ENCODE measurements at regions not wholly inside any gene's neighbourhood (a gene's known extent, or its start where the extent isn't known, plus 50 kb on each side); places are given as distances from the start of the nearest gene placed in this dataset.
A peak's percentile ranks its signal among the peaks of the same experiment; 100 is the strongest.

DNA sequence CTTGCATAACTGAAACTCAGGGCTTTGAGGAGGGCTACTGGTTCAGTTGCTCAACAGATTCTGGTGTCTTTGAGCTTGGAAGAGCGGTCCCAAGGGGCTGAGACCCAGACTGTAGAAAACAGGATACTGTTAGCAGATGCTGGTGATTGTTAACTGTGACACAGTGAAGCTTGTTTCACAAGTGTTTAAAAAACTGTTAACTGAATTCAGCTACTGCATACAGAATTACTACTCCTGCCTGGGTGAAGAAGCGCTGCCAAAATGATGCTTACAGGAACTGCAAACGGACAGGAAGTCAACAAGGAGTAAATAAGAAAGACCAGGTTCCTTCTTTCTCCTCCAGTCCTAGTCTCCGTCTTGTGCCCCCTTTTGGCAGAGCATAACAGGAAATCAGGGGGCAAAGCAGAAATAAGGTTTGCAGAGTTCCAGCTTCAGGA, 195.3 kb upstream of the USP25 start:
- peak overlapping the region; percentile 35 for H3K27ac ChIP-seq (replicated peaks)
- H3K27me3 ChIP-seq (ENCODE audit: insufficient read depth, poor library complexity, severe bottlenecking): no peaks in the 10 kb centered on the region
- peak; percentile 26; the same call in 1 of the 2 replicates for TF ChIP-seq SPI1 (IDR thresholded peaks at IDR 0.05; ENCODE audit: borderline replicate concordance, low read depth)
- TF ChIP-seq POLR2AphosphoS5 (IDR thresholded peaks at IDR 0.05; ENCODE audit: low read depth): no peak
- no peak for TF ChIP-seq GABPA (IDR thresholded peaks at IDR 0.05; ENCODE audit: low read depth)
- peak in 1 of 2 experiments; percentile 41 for DNase-seq (ENCODE audit: low read depth in 1 of 2, low spot score in 1 of 2)
- H3K4me3 ChIP-seq (replicated peaks; ENCODE audit: insufficient read depth, low read length): no peak overlapping the region

DNA sequence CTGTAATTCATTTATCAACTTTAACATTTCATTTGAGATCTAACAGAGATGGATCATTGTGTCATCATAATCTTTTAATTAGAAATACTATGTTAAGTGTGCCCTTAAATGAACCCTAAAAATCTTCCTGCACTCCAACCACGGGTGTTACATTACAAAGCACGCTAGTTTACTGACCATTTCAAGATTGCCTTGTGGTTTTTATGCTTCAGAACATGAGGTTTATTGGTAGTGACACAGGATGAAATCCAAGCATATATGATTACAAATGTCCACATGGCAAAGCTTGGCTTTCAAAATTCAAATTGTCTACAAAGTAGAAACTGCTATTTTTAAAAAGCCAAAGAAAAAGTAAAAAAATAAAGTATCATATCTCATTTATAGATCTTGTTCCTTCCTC, 190.4 kb upstream of the USP25 start:
- TF ChIP-seq, protein P1, sequence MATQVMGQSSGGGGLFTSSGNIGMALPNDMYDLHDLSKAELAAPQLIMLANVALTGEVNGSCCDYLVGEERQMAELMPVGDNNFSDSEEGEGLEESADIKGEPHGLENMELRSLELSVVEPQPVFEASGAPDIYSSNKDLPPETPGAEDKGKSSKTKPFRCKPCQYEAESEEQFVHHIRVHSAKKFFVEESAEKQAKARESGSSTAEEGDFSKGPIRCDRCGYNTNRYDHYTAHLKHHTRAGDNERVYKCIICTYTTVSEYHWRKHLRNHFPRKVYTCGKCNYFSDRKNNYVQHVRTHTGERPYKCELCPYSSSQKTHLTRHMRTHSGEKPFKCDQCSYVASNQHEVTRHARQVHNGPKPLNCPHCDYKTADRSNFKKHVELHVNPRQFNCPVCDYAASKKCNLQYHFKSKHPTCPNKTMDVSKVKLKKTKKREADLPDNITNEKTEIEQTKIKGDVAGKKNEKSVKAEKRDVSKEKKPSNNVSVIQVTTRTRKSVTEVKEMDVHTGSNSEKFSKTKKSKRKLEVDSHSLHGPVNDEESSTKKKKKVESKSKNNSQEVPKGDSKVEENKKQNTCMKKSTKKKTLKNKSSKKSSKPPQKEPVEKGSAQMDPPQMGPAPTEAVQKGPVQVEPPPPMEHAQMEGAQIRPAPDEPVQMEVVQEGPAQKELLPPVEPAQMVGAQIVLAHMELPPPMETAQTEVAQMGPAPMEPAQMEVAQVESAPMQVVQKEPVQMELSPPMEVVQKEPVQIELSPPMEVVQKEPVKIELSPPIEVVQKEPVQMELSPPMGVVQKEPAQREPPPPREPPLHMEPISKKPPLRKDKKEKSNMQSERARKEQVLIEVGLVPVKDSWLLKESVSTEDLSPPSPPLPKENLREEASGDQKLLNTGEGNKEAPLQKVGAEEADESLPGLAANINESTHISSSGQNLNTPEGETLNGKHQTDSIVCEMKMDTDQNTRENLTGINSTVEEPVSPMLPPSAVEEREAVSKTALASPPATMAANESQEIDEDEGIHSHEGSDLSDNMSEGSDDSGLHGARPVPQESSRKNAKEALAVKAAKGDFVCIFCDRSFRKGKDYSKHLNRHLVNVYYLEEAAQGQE (IDR thresholded peaks at IDR 0.05; ENCODE audit: insufficient replicate concordance, low read depth): no peak
- TF ChIP-seq POLR2AphosphoS5 (IDR thresholded peaks at IDR 0.05; ENCODE audit: low read depth): no peak
- no peak for TF ChIP-seq GABPA (IDR thresholded peaks at IDR 0.05; ENCODE audit: low read depth)
- no peak for DNase-seq (ENCODE audit: low read depth in 1 of 2, low spot score in 1 of 2)
- Histone ChIP-seq H3K27ac (replicated peaks) (no peak overlapping the region), H3K4me3 (replicated peaks; ENCODE audit: insufficient read depth, low read length) (no peak overlapping the region), H3K27me3 (ENCODE audit: insufficient read depth, poor library complexity, severe bottlenecking) (no peaks in the 10 kb centered on the region)

DNA sequence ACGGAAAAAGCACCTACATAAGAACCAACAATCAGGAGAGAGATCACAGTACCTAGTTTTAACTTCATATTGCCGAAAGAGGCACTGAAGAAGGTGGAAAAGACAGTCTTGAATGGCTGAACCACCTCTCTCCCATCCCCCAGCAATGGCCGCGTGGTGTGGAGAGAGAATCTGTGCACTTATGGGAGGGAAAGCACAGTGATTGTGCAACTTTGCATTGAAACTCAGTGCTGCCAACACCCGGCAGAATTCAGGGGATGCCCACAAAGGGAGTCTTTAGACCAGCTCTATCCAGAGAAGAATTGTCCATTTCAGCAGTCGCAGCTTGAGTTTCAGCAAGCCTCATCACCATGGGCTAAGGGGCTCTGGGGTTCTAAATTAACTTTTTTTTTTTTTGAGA, 186.3 kb upstream of the USP25 start:
- DNase-seq (ENCODE audit: low read depth in 1 of 2, low spot score in 1 of 2): no peak

DNA sequence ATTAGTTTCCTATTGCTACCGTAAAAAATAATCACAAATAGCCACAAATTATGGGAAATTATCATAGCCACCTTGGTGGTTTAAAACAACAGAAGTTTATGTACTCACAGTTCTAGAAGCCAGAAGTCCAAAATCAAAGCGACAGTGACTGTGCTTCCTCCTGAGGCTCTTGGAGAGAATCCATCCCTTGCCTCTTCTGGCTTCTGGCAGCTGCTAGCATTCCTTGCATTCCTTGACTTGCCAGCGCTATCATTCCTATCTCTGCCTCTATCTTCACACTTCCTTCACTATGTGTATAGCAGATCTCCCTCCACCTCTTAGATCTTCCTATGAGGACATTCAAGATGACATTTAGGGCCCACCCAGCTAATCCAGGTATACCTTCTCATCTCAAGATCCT, 180.1 kb upstream of the USP25 start:
- Histone ChIP-seq H3K4me3 (replicated peaks; ENCODE audit: insufficient read depth, low read length) (no peak overlapping the region), H3K27me3 (ENCODE audit: insufficient read depth, poor library complexity, severe bottlenecking) (peaks cover 4% of the 10 kb centered on the region), H3K27ac (replicated peaks) (no peak overlapping the region)
- no peak for DNase-seq (ENCODE audit: low read depth in 1 of 2, low spot score in 1 of 2)
- no peak for TF ChIP-seq POLR2AphosphoS5 (IDR thresholded peaks at IDR 0.05; ENCODE audit: low read depth)
- no peak for TF ChIP-seq SPI1 (IDR thresholded peaks at IDR 0.05; ENCODE audit: borderline replicate concordance, low read depth)
- TF ChIP-seq, protein P2, sequence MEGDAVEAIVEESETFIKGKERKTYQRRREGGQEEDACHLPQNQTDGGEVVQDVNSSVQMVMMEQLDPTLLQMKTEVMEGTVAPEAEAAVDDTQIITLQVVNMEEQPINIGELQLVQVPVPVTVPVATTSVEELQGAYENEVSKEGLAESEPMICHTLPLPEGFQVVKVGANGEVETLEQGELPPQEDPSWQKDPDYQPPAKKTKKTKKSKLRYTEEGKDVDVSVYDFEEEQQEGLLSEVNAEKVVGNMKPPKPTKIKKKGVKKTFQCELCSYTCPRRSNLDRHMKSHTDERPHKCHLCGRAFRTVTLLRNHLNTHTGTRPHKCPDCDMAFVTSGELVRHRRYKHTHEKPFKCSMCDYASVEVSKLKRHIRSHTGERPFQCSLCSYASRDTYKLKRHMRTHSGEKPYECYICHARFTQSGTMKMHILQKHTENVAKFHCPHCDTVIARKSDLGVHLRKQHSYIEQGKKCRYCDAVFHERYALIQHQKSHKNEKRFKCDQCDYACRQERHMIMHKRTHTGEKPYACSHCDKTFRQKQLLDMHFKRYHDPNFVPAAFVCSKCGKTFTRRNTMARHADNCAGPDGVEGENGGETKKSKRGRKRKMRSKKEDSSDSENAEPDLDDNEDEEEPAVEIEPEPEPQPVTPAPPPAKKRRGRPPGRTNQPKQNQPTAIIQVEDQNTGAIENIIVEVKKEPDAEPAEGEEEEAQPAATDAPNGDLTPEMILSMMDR (IDR thresholded peaks at IDR 0.05; ENCODE audit: insufficient read depth, low read length): no peak
- TF ChIP-seq GABPA (IDR thresholded peaks at IDR 0.05; ENCODE audit: low read depth): no peak

More for the DNA sequence above, 186.3 kb upstream of the USP25 start:
- H3K27me3 ChIP-seq (ENCODE audit: insufficient read depth, poor library complexity, severe bottlenecking): peaks cover 4% of the 10 kb centered on the region
- no peak for TF ChIP-seq GABPA (IDR thresholded peaks at IDR 0.05; ENCODE audit: low read depth)
- no peak for TF ChIP-seq POLR2AphosphoS5 (IDR thresholded peaks at IDR 0.05; ENCODE audit: low read depth)
- TF ChIP-seq, protein P2 (IDR thresholded peaks at IDR 0.05; ENCODE audit: insufficient read depth, low read length): no peak
- TF ChIP-seq SPI1 (IDR thresholded peaks at IDR 0.05; ENCODE audit: borderline replicate concordance, low read depth): no peak
- H3K4me3 ChIP-seq (replicated peaks; ENCODE audit: insufficient read depth, low read length): no peak overlapping the region
- H3K27ac ChIP-seq (replicated peaks): no peak overlapping the region

DNA sequence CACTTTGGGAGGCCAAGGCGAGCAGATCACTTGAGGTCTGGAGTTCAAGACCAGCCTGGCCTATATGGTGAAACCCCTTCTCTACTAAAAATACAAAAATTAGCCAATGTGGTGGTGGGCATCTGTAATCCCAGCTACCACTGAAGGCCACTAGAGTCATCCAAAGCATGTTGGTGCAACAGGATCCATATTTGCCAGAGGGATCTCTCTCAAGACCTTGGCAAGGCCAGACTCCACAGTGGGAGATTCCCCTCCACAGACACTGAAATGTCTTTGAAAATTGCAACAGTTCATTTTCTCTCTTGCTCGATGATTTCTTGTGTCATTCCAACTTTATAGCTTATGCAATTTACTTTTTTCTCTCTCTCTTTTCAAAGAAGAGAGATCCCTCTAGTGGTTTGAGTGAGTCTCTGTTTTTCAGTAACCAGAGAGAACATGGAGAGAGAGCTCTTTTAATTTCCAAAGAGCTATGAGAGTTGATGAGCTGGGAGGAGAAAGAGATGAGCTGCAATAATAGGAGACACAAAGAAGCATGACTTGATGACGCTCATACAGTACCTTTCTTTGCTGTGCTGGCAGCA, 176.8 kb upstream of the USP25 start:
- TF ChIP-seq, protein P1 (IDR thresholded peaks at IDR 0.05; ENCODE audit: insufficient replicate concordance, low read depth): no peak
- no peak for TF ChIP-seq POLR2AphosphoS5 (IDR thresholded peaks at IDR 0.05; ENCODE audit: low read depth)
- TF ChIP-seq SPI1 (IDR thresholded peaks at IDR 0.05; ENCODE audit: borderline replicate concordance, low read depth): no peak
- TF ChIP-seq, protein P2 (IDR thresholded peaks at IDR 0.05; ENCODE audit: insufficient read depth, low read length): no peak
- no peak for TF ChIP-seq GABPA (IDR thresholded peaks at IDR 0.05; ENCODE audit: low read depth)
- no peak overlapping the region for H3K27ac ChIP-seq (replicated peaks)
- H3K27me3 ChIP-seq (ENCODE audit: insufficient read depth, poor library complexity, severe bottlenecking): no peaks in the 10 kb centered on the region
- H3K4me3 ChIP-seq (replicated peaks; ENCODE audit: insufficient read depth, low read length): no peak overlapping the region
- DNase-seq (ENCODE audit: low read depth in 1 of 2, low spot score in 1 of 2): no peak
